ENCODE measurements at regions not wholly inside any gene's neighbourhood (a gene's known extent, or its start where the extent isn't known, plus 50 kb on each side); places are given as distances from the start of the nearest gene placed in this dataset.
"Not testable (repeated sequence)": the region's sequence is repeated elsewhere in the genome, so short reads cannot be mapped to it uniquely, and the experiment has no call there.

DNA sequence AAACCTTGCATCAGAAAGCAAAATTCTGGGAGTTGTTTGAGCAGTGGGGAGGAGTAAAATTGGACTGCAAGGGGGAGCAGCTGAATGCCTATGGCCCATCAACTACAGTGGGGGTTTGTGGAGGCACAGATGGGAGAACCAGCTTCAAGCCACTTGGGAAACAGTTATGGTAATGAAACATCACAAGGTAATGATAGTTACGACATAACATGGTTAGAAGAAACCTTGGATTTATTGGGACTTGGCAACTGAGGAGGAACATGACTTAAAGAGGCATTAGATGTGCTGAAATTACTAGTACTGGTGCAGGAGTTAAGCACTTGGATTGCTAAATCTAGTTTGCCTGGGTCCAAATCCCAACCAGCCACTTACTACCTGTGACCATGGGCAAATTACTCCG is 868.4 kb downstream of the KCNMA1 start:
- H3K27me3 ChIP-seq (ENCODE audit: control insufficient read depth, insufficient read depth, low read length) = no peaks in the 10 kb centered on the region
- DNase-seq = no peak
- H3K4me3 ChIP-seq (ENCODE audit: low read length) = no peak overlapping the region
- H3K36me3 ChIP-seq (ENCODE audit: control insufficient read depth, insufficient read depth, low read length) = no peaks in the 10 kb centered on the region
- peaks cover under 1% of the 10 kb centered on the region for H3K9me3 ChIP-seq (replicated peaks; ENCODE audit: control insufficient read depth, low read depth, low read length)
- 67% methylated on average over 1 of the region's 2 CpGs for WGBS (ENCODE audit: insufficient coverage)
- peak overlapping the region; percentile 11 for H3K27ac ChIP-seq (ENCODE audit: low read length)
- no peaks in the 10 kb centered on the region for H3K4me1 ChIP-seq (ENCODE audit: control insufficient read depth, insufficient read depth, low read length)

DNA sequence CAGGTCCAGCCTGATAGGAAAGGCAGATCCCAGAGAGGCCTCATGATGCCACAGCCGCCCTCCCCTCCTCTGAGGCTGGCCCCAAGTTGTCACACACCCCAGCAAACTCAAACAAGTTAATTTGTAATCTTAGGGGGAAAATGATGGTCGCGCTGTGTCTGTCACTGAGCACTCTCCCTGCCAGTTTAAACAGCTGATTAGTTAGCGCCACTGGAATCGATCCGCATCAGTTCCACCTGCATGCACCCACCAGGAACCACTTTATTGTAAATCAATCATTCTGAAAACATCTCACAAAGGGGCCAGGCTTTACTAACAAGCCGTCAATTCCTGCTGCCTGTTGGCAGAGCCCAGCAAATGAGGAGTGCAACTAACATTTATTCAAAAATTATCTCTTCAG is 870.9 kb downstream of the KCNMA1 start:
- H3K27me3 ChIP-seq (ENCODE audit: control insufficient read depth, insufficient read depth, low read length) = no peaks in the 10 kb centered on the region
- DNase-seq = no peak
- H3K9me3 ChIP-seq (replicated peaks; ENCODE audit: control insufficient read depth, low read depth, low read length) = no peaks in the 10 kb centered on the region
- H3K36me3 ChIP-seq (ENCODE audit: control insufficient read depth, insufficient read depth, low read length) = no peaks in the 10 kb centered on the region
- H3K4me3 ChIP-seq (ENCODE audit: low read length) = no peak overlapping the region
- no peak overlapping the region for H3K27ac ChIP-seq (ENCODE audit: low read length)
- WGBS (ENCODE audit: insufficient coverage) = 100% methylated on average over 3 of the region's 7 CpGs
- H3K4me1 ChIP-seq (ENCODE audit: control insufficient read depth, insufficient read depth, low read length) = no peaks in the 10 kb centered on the region

DNA sequence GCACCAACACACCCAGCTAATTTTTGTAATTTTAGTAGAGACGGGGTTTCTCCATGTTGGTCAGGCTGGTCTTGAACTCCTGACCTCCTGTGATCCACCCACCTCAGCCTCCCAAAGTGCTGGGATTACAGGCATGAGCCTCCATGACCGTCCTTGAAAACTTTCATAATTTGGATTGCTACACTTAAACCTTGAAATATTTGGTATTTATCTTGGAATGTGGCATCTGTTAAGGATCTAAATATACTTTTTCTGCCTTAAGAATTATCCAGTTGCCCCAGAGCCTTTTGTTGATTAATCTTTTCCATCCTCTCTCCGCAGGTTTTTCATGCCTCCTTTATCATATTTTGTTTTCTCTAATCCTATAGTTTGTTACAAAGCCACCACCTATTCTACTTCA is 872.7 kb downstream of the KCNMA1 start:
- not testable (repeated sequence) for H3K27ac ChIP-seq (ENCODE audit: low read length); H3K27me3 ChIP-seq (ENCODE audit: control insufficient read depth, insufficient read depth, low read length); H3K4me3 ChIP-seq (ENCODE audit: low read length); H3K36me3 ChIP-seq (ENCODE audit: control insufficient read depth, insufficient read depth, low read length); H3K4me1 ChIP-seq (ENCODE audit: control insufficient read depth, insufficient read depth, low read length); H3K9me3 ChIP-seq (replicated peaks; ENCODE audit: control insufficient read depth, low read depth, low read length); DNase-seq
- WGBS (ENCODE audit: insufficient coverage) = no CpG with 5 or more reads among the region's 3 CpGs

DNA sequence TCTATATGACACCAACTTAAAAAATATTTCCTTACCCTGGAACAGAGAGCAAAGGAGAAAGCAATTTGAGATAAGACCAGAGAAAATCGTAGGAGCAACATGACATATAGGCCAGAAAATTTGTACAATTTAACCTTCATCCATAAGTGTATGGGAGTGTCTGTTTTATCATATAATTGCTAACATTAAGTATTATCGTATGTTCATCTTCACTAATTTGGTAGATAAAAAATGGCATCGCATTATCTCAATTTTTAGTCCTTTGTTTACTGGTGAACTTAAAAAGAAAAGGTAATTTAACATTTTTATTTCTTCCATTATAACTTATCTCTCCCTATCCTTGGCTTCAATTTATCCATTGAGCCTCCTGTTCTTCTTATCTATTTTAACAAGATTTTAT is 873.4 kb downstream of the KCNMA1 start:
- no peak for DNase-seq
- WGBS (ENCODE audit: insufficient coverage) = no CpG with 5 or more reads among the region's 3 CpGs
- no peaks in the 10 kb centered on the region for H3K9me3 ChIP-seq (replicated peaks; ENCODE audit: control insufficient read depth, low read depth, low read length)
- H3K27ac ChIP-seq (ENCODE audit: low read length) = no peak overlapping the region
- no peaks in the 10 kb centered on the region for H3K36me3 ChIP-seq (ENCODE audit: control insufficient read depth, insufficient read depth, low read length)
- no peak overlapping the region for H3K4me3 ChIP-seq (ENCODE audit: low read length)
- H3K4me1 ChIP-seq (ENCODE audit: control insufficient read depth, insufficient read depth, low read length) = no peaks in the 10 kb centered on the region
- H3K27me3 ChIP-seq (ENCODE audit: control insufficient read depth, insufficient read depth, low read length) = no peaks in the 10 kb centered on the region

DNA sequence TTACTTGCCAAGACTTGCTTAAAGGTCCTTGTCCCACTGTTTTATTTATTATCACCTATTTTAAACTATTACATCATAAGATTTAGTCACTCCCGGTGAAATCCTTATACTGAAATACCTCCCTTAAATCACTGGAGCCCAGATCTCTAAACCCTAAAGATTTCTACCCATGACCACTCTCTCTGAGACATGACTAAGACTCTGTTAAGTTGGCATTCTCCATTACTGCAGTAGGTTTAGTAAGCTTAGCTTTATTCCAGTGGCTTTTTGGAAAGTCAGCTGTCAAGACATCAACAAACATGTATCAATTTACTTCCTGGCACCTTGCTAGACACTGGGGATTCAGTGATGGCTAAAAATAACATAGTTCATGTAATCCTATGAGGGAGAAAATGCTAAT is 874.2 kb downstream of the KCNMA1 start:
- no peak overlapping the region for H3K27ac ChIP-seq (ENCODE audit: low read length)
- no peaks in the 10 kb centered on the region for H3K9me3 ChIP-seq (replicated peaks; ENCODE audit: control insufficient read depth, low read depth, low read length)
- H3K36me3 ChIP-seq (ENCODE audit: control insufficient read depth, insufficient read depth, low read length) = no peaks in the 10 kb centered on the region
- no peaks in the 10 kb centered on the region for H3K27me3 ChIP-seq (ENCODE audit: control insufficient read depth, insufficient read depth, low read length)
- H3K4me3 ChIP-seq (ENCODE audit: low read length) = no peak overlapping the region
- H3K4me1 ChIP-seq (ENCODE audit: control insufficient read depth, insufficient read depth, low read length) = no peaks in the 10 kb centered on the region
- peak; percentile 17 for DNase-seq
- no CpG with 5 or more reads among the region's 1 CpG for WGBS (ENCODE audit: insufficient coverage)

- H3K27me3 ChIP-seq (ENCODE audit: control insufficient read depth, insufficient read depth, low read length) = no peaks in the 10 kb centered on the region
- H3K9me3 ChIP-seq (replicated peaks; ENCODE audit: control insufficient read depth, low read depth, low read length) = no peaks in the 10 kb centered on the region
- no peaks in the 10 kb centered on the region for H3K36me3 ChIP-seq (ENCODE audit: control insufficient read depth, insufficient read depth, low read length)
- H3K4me1 ChIP-seq (ENCODE audit: control insufficient read depth, insufficient read depth, low read length) = no peaks in the 10 kb centered on the region
- DNase-seq = no peak
- H3K4me3 ChIP-seq (ENCODE audit: low read length) = no peak overlapping the region
- 73% methylated on average over 2 of the region's 3 CpGs for WGBS (ENCODE audit: insufficient coverage)
- no peak overlapping the region for H3K27ac ChIP-seq (ENCODE audit: low read length)
Observed at GRCh38 chr10:76759681-76760080, 877.9 kb downstream of the KCNMA1 start.

- Histone ChIP-seq H3K36me3 (ENCODE audit: control insufficient read depth, insufficient read depth, low read length) (no peaks in the 10 kb centered on the region), H3K27ac (ENCODE audit: low read length) (no peak overlapping the region), H3K27me3 (ENCODE audit: control insufficient read depth, insufficient read depth, low read length) (no peaks in the 10 kb centered on the region), H3K4me1 (ENCODE audit: control insufficient read depth, insufficient read depth, low read length) (no peaks in the 10 kb centered on the region), H3K9me3 (replicated peaks; ENCODE audit: control insufficient read depth, low read depth, low read length) (no peaks in the 10 kb centered on the region), H3K4me3 (ENCODE audit: low read length) (no peak overlapping the region)
- no peak for DNase-seq
- no CpG with 5 or more reads among the region's 3 CpGs for WGBS (ENCODE audit: insufficient coverage)
Observed at GRCh38 chr10:76743169-76743568, 894.4 kb downstream of the KCNMA1 start.

- H3K27me3 ChIP-seq (ENCODE audit: control insufficient read depth, insufficient read depth, low read length) = peaks cover 2% of the 10 kb centered on the region
- DNase-seq = no peak
- no peak overlapping the region for H3K4me3 ChIP-seq (ENCODE audit: low read length)
- H3K4me1 ChIP-seq (ENCODE audit: control insufficient read depth, insufficient read depth, low read length) = no peaks in the 10 kb centered on the region
- no peak overlapping the region for H3K27ac ChIP-seq (ENCODE audit: low read length)
- no peaks in the 10 kb centered on the region for H3K36me3 ChIP-seq (ENCODE audit: control insufficient read depth, insufficient read depth, low read length)
- no peaks in the 10 kb centered on the region for H3K9me3 ChIP-seq (replicated peaks; ENCODE audit: control insufficient read depth, low read depth, low read length)
Observed at GRCh38 chr10:76740514-76740913, 897.1 kb downstream of the KCNMA1 start.

GRCh38 chr10:76738991-76739390 is 898.6 kb downstream of the KCNMA1 start:
- Histone ChIP-seq H3K36me3 (ENCODE audit: control insufficient read depth, insufficient read depth, low read length) (no peaks in the 10 kb centered on the region), H3K27ac (ENCODE audit: low read length) (no peak overlapping the region), H3K27me3 (ENCODE audit: control insufficient read depth, insufficient read depth, low read length) (peaks cover 2% of the 10 kb centered on the region), H3K4me1 (ENCODE audit: control insufficient read depth, insufficient read depth, low read length) (no peaks in the 10 kb centered on the region), H3K4me3 (ENCODE audit: low read length) (no peak overlapping the region), H3K9me3 (replicated peaks; ENCODE audit: control insufficient read depth, low read depth, low read length) (no peaks in the 10 kb centered on the region)
- DNase-seq = no peak
- no CpG with 5 or more reads among the region's 3 CpGs for WGBS (ENCODE audit: insufficient coverage)

- Histone ChIP-seq H3K36me3 (ENCODE audit: control insufficient read depth, insufficient read depth, low read length) (no peaks in the 10 kb centered on the region), H3K27me3 (ENCODE audit: control insufficient read depth, insufficient read depth, low read length) (peaks cover 2% of the 10 kb centered on the region), H3K9me3 (replicated peaks; ENCODE audit: control insufficient read depth, low read depth, low read length) (no peaks in the 10 kb centered on the region), H3K27ac (ENCODE audit: low read length) (no peak overlapping the region), H3K4me1 (ENCODE audit: control insufficient read depth, insufficient read depth, low read length) (no peaks in the 10 kb centered on the region), H3K4me3 (ENCODE audit: low read length) (no peak overlapping the region)
- DNase-seq = peak; percentile 31
- WGBS (ENCODE audit: insufficient coverage) = no CpG with 5 or more reads among the region's 6 CpGs
Observed at GRCh38 chr10:76736815-76737618, 900.6 kb downstream of the KCNMA1 start.

DNA sequence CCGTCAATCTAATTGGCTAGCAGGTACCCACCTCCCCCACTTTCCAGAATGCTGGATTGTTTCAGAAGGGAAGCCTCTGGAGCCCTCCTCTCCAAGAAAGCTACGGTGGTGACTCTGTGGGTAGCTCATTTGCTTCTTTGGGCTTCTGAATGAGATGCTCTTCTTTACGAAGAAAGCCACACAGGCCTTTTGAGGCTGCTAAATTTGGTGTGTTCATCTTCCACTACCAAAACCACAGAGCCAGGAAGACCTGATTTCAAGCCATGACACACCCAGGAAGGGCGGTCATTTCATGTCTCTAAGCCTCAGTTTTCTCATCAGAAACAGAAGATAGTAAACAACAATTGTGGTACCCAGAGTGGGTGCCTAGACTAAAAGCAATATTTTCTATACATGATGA is 901.2 kb downstream of the KCNMA1 start:
- peaks cover 2% of the 10 kb centered on the region for H3K27me3 ChIP-seq (ENCODE audit: control insufficient read depth, insufficient read depth, low read length)
- 60% methylated on average over 3 of the region's 4 CpGs for WGBS (ENCODE audit: insufficient coverage)
- peaks cover 1% of the 10 kb centered on the region for H3K9me3 ChIP-seq (replicated peaks; ENCODE audit: control insufficient read depth, low read depth, low read length)
- H3K4me1 ChIP-seq (ENCODE audit: control insufficient read depth, insufficient read depth, low read length) = no peaks in the 10 kb centered on the region
- H3K27ac ChIP-seq (ENCODE audit: low read length) = no peak overlapping the region
- DNase-seq = peak; percentile 14
- no peak overlapping the region for H3K4me3 ChIP-seq (ENCODE audit: low read length)
- no peaks in the 10 kb centered on the region for H3K36me3 ChIP-seq (ENCODE audit: control insufficient read depth, insufficient read depth, low read length)
